Dermis blood vessel endothelial cell (primary cell): ENCODE measurements at regions not wholly inside any gene's neighbourhood (a gene's known extent, or its start where the extent isn't known, plus 50 kb on each side); places are given as distances from the start of the nearest gene placed in this dataset.

Source experiments
- DNase-seq: peaks from one replicate; pipeline ENCODE4 v3.0.0; 2010

DNA sequence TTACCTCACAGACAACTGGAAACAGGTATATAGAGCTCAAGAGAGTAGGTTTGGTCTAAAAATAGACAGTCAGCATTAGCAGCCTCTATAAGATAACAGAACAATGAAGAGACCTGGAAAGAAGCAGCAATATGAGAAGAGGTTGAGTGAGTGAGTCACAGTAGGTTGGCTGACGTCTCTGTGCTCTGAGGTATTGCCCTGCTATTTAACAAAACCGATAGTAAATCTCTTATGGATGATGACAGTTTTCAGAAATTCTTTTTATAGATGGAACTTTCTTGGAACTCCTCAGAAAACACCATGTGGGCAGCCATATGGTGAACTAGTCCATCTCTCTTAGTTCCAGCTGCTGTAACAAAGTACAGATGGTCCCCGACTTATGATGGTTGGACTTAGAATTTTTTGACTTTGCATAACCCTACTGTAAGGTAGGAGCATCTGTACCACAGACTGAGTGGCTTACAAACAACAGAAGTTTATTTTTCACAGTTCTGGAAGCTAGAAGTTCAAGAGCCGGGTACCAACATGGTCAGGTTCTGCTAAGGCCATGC is 123.5 kb downstream of the MBD2 start:
- DNase-seq: no peak

DNA sequence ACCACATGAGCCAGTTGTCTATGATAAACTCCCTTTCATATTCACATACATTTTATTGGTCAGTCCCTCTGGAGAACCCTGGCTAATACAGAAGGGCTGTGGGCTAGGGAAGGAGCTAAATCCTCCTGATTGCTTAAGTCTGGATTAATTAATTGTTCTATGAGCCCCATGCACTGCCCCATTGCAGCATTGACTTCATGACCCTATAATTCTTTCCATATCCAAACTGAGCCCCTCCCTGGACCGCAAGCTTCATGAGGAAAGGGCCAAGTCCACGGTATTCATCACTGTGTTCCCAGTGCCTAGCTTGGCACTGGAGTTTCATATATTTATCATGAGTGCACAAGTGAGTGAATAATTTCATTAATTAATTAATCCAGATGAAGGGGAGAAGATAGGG is 124.0 kb downstream of the MBD2 start:
- no peak for DNase-seq

GRCh38 chr18:54094474-54094873 is 130.0 kb downstream of the MBD2 start:
- no peak for DNase-seq

DNA sequence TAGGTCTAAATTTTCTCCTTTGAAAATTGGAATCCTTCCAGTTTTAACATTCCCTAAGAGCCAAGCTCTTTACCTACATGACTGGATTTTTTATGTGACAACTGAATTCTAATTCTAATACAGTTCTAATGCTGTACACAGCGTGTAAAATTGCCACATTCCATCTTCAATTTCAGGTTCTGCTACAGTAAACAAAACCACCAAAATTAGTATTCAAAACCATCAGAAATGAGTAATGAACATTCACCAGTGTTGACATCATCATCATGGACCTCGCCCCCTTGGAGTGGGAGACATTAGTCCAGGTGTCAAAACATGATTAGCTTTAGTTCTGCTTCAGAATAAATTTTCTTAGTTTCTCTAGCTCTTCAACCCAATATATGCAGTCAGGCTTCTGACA is 133.6 kb downstream of the MBD2 start:
- DNase-seq: no peak

GRCh38 chr18:54089749-54090459 is 134.6 kb downstream of the MBD2 start:
- DNase-seq: no peak

DNA sequence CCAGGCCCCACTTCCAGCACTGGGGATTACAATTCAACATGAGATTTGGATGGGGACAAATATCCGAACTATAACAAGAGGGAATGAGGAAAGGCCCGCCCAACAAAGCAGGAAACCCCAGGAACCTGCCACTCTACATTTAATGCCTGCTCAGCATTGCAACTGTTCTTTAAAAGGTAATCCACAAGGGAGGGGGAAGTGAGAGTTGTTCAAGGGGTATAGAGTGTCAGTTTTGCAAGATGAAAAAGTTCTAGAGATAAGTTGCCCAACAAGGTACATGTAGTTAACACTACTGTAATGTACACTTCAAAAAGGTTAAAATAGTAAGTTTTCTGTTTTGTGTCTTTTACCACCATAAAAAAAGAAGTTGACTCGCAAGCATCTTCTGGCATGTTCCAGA is 137.6 kb downstream of the MBD2 start:
- no peak for DNase-seq

- DNase-seq: no peak
These were observed 138.2 kb downstream of the MBD2 start for GRCh38 chr18:54086046-54086802.

- DNase-seq: no peak
These were observed 143.6 kb downstream of the MBD2 start for GRCh38 chr18:54080858-54081257.

- DNase-seq: no peak
These were observed 148.3 kb downstream of the MBD2 start for GRCh38 chr18:54076166-54076565.

- no peak for DNase-seq
These were observed 148.8 kb downstream of the MBD2 start for GRCh38 chr18:54075689-54076088.

GRCh38 chr18:54069729-54070128 is 154.7 kb downstream of the MBD2 start:
- no peak for DNase-seq

DNA sequence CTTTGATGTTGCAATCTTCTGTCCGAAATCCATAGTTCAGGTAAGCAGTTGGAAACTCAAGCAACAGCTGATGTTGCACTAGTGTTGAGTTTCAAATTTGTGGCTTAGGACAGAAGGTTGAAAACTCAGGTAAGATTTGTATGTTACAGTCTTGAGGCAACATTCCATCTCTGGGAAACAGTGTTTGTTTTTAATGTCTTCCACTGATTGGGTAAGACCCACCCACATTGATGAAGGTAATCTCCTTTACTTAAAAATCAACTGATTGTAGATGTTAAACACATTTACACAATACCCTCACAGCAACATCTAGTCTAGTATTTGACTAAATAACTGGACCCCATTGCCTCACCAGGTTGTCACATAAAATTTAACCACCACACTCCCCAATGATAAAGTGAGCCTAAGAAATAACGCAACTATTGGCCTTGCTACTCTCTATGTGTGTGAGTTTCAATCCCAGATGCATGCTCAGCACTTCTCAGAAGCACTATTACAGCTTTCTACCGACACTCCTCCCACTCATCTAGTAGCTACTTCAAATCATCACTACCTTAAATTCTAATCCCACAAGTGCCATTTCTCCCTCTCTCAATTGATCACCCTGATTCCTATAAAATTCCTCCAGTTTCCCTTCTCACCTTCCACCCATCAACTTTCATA is 164.0 kb downstream of the MBD2 start:
- no peak for DNase-seq

- no peak for DNase-seq
These were observed 171.6 kb downstream of the MBD2 start for GRCh38 chr18:54052732-54053429.

- DNase-seq: no peak
These were observed 172.2 kb downstream of the MBD2 start for GRCh38 chr18:54052259-54052658.

GRCh38 chr18:54043484-54044251 is 180.8 kb downstream of the MBD2 start:
- DNase-seq: no peak

DNA sequence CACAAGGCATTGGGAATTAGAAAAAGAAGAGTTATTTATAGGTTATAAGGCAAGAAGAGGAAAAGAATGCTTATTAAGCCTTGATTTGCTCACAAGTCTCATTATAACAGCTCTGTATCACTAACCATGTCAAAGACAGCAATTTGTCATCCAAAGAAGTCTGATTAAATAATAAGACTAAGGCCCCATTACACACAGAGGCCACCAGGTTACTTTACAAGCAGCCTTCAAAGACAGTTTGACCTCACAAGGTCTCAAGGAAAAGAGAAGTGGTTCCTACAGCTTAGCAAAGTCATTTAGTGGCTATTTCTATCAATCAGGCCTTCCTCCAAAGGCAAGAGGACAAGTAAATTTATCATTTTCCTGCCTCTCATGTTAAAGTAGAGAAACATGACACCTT is 188.5 kb downstream of the MBD2 start:
- no peak for DNase-seq

DNA sequence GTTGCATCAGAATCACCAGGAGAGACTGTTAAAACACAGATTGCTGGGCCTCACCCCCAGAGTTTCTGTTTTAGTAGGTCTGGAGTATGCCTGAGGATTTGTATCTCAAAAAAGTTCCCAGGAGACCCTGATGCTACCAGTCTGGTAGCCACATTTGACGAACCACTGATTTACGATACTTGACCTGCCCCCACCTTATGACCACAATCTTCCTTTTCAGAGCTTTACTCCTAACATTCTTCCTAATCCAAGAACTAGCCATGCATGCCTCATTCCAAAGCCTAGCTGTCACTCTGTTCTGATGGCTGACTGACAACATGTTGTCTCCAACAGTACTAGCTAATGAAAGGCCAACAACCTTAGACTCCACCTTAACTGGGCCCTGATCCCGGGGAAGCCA is 191.4 kb downstream of the MBD2 start:
- no peak for DNase-seq

- DNase-seq: no peak
These were observed 192.1 kb downstream of the MBD2 start for GRCh38 chr18:54032412-54032811.

DNA sequence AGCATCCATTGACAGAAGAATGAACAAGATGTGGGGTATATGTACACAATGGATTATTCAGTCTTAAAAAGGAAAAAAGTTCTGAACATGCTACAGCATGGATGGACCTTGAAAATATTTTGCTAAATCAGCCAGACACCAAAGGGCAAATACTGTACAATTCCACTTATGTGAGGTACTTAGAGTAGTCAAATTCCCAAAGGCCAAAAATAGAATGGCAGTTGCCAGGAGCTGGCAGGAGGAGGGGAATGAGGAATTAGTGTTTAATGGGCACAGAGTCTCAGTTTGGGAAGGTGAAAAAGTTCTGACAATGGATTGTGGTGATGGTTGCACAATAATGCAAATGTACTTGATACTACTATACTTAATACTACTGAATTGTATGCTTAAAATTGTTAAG is 193.2 kb downstream of the MBD2 start:
- no peak for DNase-seq

GRCh38 chr18:54030434-54030833 is 194.0 kb downstream of the MBD2 start:
- no peak for DNase-seq

GRCh38 chr18:54023471-54023870 is 201.0 kb downstream of the MBD2 start:
- peak; percentile 11 for DNase-seq

- DNase-seq: no peak
These were observed 203.5 kb downstream of the MBD2 start for GRCh38 chr18:54020966-54021365.
